CD4-positive, alpha-beta T cell treated with Interleukin-17A for 4 hours (primary cell): ENCODE measurements at regions not wholly inside any gene's neighbourhood (a gene's known extent, or its start where the extent isn't known, plus 50 kb on each side); places are given as distances from the start of the nearest gene placed in this dataset.

Source experiments
- DNase-seq: peaks from one replicate; pipeline ENCODE4 v3.0.0-alpha.2; 2020; ENCODE audit warnings: mixed read lengths

- DNase-seq, result no peak
Observed at GRCh38 chr7:130931423-130931822, 197.4 kb upstream of the KLF14 start.

GRCh38 chr7:130932088-130932487, 198.1 kb upstream of the KLF14 start:
- DNase-seq, result no peak

- no peak for DNase-seq
Observed at GRCh38 chr7:130932667-130933432, 198.8 kb upstream of the KLF14 start.

- DNase-seq, result no peak
Observed at GRCh38 chr7:130933919-130934318, 199.9 kb upstream of the KLF14 start.

- no peak for DNase-seq
Observed at GRCh38 chr7:130935564-130936157, 201.7 kb upstream of the KLF14 start.

GRCh38 chr7:130936202-130936931, 202.4 kb upstream of the KLF14 start:
- no peak for DNase-seq

GRCh38 chr7:130937016-130937415, 203.0 kb upstream of the KLF14 start:
- DNase-seq, result no peak

- no peak for DNase-seq
Observed at GRCh38 chr7:130937830-130938229, 203.8 kb upstream of the KLF14 start.

- no peak for DNase-seq
Observed at GRCh38 chr7:130938661-130939060, 204.7 kb upstream of the KLF14 start.

- DNase-seq, result no peak
Observed at GRCh38 chr7:130939321-130940095, 205.5 kb upstream of the KLF14 start.

- no peak for DNase-seq
Observed at GRCh38 chr7:130940326-130940725, 206.3 kb upstream of the KLF14 start.

GRCh38 chr7:130940907-130941306, 206.9 kb upstream of the KLF14 start:
- no peak for DNase-seq

GRCh38 chr7:130941322-130942210, 207.6 kb upstream of the KLF14 start:
- DNase-seq, result peak; percentile 35

- peak; percentile 31 for DNase-seq
Observed at GRCh38 chr7:130942211-130942964, 208.4 kb upstream of the KLF14 start.

- DNase-seq, result no peak
Observed at GRCh38 chr7:130943336-130943901, 209.4 kb upstream of the KLF14 start.

GRCh38 chr7:130943981-130944380, 210.0 kb upstream of the KLF14 start:
- DNase-seq, result no peak

- DNase-seq, result no peak
Observed at GRCh38 chr7:130944997-130945396, 211.0 kb upstream of the KLF14 start.

- no peak for DNase-seq
Observed at GRCh38 chr7:130945411-130945811, 211.4 kb upstream of the KLF14 start.

GRCh38 chr7:130946114-130946513, 212.1 kb upstream of the KLF14 start:
- DNase-seq, result no peak

GRCh38 chr7:130947792-130948580, 214.0 kb upstream of the KLF14 start:
- DNase-seq, result no peak
